ENCODE measurements at regions not wholly inside any gene's neighbourhood (a gene's known extent, or its start where the extent isn't known, plus 50 kb on each side); places are given as distances from the start of the nearest gene placed in this dataset.

- no peak overlapping the region for H3K4me3 ChIP-seq (ENCODE audit: low read depth, low read length)
- DNase-seq (ENCODE audit: low read depth): no peak
Measured at GRCh38 chr3:5448816-5449215, 261.3 kb downstream of the EDEM1 start.

- no peak for DNase-seq (ENCODE audit: low read depth)
- no peak overlapping the region for H3K4me3 ChIP-seq (ENCODE audit: low read depth, low read length)
Measured at GRCh38 chr3:5456199-5456598, 268.7 kb downstream of the EDEM1 start.

- DNase-seq (ENCODE audit: low read depth): no peak
- no peak overlapping the region for H3K4me3 ChIP-seq (ENCODE audit: low read depth, low read length)
Measured at GRCh38 chr3:5458526-5458925, 271.0 kb downstream of the EDEM1 start.

GRCh38 chr3:5462086-5462485, 274.6 kb downstream of the EDEM1 start:
- H3K4me3 ChIP-seq (ENCODE audit: low read depth, low read length): no peak overlapping the region
- DNase-seq (ENCODE audit: low read depth): no peak

- H3K4me3 ChIP-seq (ENCODE audit: low read depth, low read length): no peak overlapping the region
Measured at GRCh38 chr3:5463991-5464390, 276.5 kb downstream of the EDEM1 start.

GRCh38 chr3:5464649-5465048, 277.1 kb downstream of the EDEM1 start:
- H3K4me3 ChIP-seq (ENCODE audit: low read depth, low read length): no peak overlapping the region
- no peak for DNase-seq (ENCODE audit: low read depth)

More at GRCh38 chr3:5463991-5464390, 276.5 kb downstream of the EDEM1 start:
- DNase-seq (ENCODE audit: low read depth): no peak

- H3K4me3 ChIP-seq (ENCODE audit: low read depth, low read length): no peak overlapping the region
- no peak for DNase-seq (ENCODE audit: low read depth)
Measured at GRCh38 chr3:5465183-5465582, 277.7 kb downstream of the EDEM1 start.

GRCh38 chr3:5466065-5466464, 278.6 kb downstream of the EDEM1 start:
- DNase-seq (ENCODE audit: low read depth): no peak
- no peak overlapping the region for H3K4me3 ChIP-seq (ENCODE audit: low read depth, low read length)

- H3K4me3 ChIP-seq (ENCODE audit: low read depth, low read length): no peak overlapping the region
- DNase-seq (ENCODE audit: low read depth): no peak
Measured at GRCh38 chr3:5466717-5467116, 279.2 kb downstream of the EDEM1 start.

GRCh38 chr3:5473471-5473870, 286.0 kb downstream of the EDEM1 start:
- H3K4me3 ChIP-seq (ENCODE audit: low read depth, low read length): no peak overlapping the region
- DNase-seq (ENCODE audit: low read depth): no peak

- DNase-seq (ENCODE audit: low read depth): no peak
- no peak overlapping the region for H3K4me3 ChIP-seq (ENCODE audit: low read depth, low read length)
Measured at GRCh38 chr3:5476403-5476802, 288.9 kb downstream of the EDEM1 start.

GRCh38 chr3:5479229-5479799, 291.8 kb downstream of the EDEM1 start:
- H3K4me3 ChIP-seq (ENCODE audit: low read depth, low read length): no peak overlapping the region
- DNase-seq (ENCODE audit: low read depth): no peak

- no peak overlapping the region for H3K4me3 ChIP-seq (ENCODE audit: low read depth, low read length)
- no peak for DNase-seq (ENCODE audit: low read depth)
Measured at GRCh38 chr3:5480190-5480589, 292.7 kb downstream of the EDEM1 start.

- no peak for DNase-seq (ENCODE audit: low read depth)
- no peak overlapping the region for H3K4me3 ChIP-seq (ENCODE audit: low read depth, low read length)
Measured at GRCh38 chr3:5485427-5485826, 297.9 kb downstream of the EDEM1 start.

GRCh38 chr3:5488771-5489170, 301.3 kb downstream of the EDEM1 start:
- H3K4me3 ChIP-seq (ENCODE audit: low read depth, low read length): no peak overlapping the region
- no peak for DNase-seq (ENCODE audit: low read depth)

GRCh38 chr3:5489536-5489935, 302.0 kb downstream of the EDEM1 start:
- no peak for DNase-seq (ENCODE audit: low read depth)

GRCh38 chr3:5494905-5495519, 307.5 kb downstream of the EDEM1 start:
- no peak for DNase-seq (ENCODE audit: low read depth)
- no peak overlapping the region for H3K4me3 ChIP-seq (ENCODE audit: low read depth, low read length)

More at GRCh38 chr3:5489536-5489935, 302.0 kb downstream of the EDEM1 start:
- no peak overlapping the region for H3K4me3 ChIP-seq (ENCODE audit: low read depth, low read length)

GRCh38 chr3:5497497-5497896, 310.0 kb downstream of the EDEM1 start:
- DNase-seq (ENCODE audit: low read depth): no peak
- no peak overlapping the region for H3K4me3 ChIP-seq (ENCODE audit: low read depth, low read length)

- H3K4me3 ChIP-seq (ENCODE audit: low read depth, low read length): no peak overlapping the region
- DNase-seq (ENCODE audit: low read depth): no peak
Measured at GRCh38 chr3:5498981-5499380, 311.5 kb downstream of the EDEM1 start.

GRCh38 chr3:5499404-5499803, 311.9 kb downstream of the EDEM1 start:
- H3K4me3 ChIP-seq (ENCODE audit: low read depth, low read length): no peak overlapping the region
- no peak for DNase-seq (ENCODE audit: low read depth)

- H3K4me3 ChIP-seq (ENCODE audit: low read depth, low read length): no peak overlapping the region
- no peak for DNase-seq (ENCODE audit: low read depth)
Measured at GRCh38 chr3:5503136-5503535, 315.6 kb downstream of the EDEM1 start.

- no peak overlapping the region for H3K4me3 ChIP-seq (ENCODE audit: low read depth, low read length)
- no peak for DNase-seq (ENCODE audit: low read depth)
Measured at GRCh38 chr3:5504135-5504534, 316.6 kb downstream of the EDEM1 start.
